ENCODE measurements at regions not wholly inside any gene's neighbourhood (a gene's known extent, or its start where the extent isn't known, plus 50 kb on each side); places are given as distances from the start of the nearest gene placed in this dataset.

- no peak for DNase-seq
These were observed 70.4 kb upstream of the FCN1 start for GRCh38 chr9:134987906-134988700.

DNA sequence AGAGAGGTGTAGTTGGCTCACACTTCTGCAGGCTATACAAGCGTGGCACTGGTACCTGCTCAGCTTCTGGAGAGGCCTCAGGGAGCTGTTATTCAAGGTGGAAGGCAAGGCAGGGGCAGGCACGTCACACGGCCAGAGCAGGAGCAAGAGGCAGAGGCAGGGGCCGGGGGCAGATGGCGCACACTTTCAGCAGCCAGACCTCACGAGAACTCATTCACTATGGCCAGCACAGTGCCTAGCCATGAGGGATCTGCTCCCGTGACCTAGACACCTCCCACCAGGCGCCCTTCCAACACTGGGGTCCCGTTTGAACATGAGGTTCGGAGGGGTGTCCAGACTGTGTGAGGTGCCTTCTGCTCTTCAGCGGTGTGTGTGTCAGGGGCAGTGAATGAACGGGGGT is 71.0 kb upstream of the FCN1 start:
- no peak for DNase-seq

DNA sequence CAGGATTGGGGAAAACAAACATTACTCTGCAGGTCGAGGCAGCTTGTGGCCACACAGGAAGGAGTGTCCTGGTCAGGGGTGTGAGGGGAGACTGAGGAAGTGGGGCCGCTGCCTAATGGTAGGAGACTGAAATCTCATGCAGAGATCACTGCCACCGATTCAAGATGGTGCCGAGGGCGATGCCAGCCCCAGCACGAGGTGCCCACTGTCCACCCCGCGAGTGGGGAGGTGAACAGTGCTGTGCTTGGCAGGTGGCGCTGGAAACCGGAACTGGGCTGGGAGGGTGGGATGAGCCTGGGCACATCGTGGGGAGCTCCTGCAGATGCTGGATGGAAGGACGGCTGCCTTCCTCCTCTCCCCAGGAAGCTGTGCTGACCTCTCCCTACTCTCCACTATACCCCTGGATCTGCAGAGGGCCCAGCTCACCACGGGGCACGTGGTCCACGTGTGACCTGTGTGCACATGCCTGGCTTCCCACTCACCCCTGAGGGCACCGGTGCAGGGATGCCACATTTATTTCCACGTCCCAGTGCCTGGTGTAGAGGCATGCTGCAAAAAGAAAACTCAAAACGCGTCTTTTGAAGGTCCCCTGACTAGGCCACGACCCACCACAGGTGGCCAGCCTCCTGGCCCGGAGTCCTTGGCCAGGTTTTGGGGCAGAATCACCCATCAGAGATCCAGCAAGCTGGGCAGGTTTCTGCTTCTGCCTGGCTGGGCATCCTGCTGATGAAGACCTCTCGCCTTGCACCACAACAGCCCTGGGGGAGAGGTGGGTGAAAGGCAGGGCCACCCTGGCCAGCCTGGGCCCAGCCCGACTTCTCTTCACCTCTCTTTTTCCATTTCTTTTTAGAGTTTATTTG is 71.7 kb upstream of the FCN1 start:
- DNase-seq, result no peak

DNA sequence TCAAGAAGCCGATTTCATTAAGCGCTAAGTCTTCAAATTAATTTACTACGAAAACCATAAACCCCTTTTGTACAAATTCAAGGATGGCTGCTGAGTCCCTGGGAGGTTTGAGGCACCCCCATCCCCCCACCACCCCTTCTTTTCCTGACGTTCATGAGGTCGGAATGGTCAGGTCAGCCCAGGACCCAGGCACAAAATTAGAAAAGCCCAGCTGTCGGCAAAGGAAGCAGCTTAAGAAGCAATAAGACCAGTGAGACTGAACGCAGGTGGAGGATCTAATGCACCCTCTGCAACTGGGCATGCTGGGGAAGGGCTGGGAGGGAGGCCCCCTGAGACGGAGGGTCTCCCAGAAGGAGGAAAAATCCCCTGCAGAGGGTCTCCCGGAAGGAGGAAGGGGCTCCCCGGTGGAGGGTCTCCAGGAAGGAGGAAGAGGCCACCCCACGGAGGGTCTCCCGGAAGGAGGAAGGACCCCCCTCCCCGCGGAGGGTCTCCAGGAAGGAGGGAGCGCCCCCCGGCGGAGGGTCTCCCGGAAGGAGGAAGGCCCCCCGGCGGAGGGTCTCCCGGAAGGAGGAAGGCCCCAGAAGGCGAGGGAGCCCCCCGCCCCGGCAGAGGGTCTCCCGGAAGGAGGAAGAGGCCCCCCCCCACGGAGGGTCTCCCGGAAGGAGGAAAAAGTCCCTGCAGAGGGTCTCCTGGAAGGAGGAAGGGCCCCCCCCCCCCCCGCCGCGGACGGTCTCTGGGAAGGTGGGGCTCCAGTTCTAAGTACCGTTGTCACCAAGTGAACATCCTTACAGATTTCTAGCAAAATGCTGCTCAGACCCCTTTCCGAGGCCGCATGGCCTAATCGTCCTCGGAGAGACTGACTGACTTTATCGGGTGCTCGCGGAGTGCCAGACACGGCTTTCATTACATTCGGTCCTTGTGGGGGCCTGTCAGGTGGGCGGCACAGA is 74.4 kb upstream of the FCN1 start:
- no peak for DNase-seq

DNA sequence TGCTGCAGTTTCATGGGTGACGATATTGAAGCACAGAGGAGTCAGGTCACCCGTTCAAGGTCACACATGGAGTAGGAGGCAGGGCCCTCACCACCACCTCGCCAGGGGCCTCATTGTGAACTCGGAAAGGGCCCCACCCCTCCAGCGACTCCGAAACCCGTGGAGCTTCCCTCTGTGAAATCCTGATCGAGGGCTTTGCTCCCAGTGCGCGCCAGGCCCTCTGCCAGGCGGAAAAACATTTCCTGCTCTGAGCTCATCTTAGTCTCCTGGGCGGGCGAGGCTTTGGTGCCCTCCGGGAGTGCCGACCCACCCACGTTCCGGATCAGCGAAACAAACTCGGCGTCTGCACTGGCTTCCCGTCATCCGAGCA is 75.0 kb upstream of the FCN1 start:
- DNase-seq, result no peak

DNA sequence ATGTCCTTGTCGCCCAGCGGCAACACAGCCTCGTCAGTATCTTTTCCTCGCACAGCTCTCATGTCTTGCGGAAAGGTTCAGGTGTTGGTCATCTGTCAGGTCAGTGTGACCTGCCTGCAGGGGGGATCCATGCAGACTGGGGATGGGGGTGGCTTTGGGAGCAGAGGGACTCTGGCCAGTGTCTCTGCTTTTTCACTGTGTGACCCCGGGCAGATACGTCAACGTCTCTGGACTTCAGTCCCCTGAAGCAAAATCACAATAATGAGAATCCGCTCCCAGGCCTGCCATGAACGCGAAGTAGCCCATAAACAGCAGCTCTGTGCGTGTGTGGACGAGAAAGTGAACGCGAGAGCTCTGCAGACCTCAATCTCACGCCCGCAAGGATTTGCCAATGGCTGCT is 75.7 kb upstream of the FCN1 start:
- no peak for DNase-seq

DNA sequence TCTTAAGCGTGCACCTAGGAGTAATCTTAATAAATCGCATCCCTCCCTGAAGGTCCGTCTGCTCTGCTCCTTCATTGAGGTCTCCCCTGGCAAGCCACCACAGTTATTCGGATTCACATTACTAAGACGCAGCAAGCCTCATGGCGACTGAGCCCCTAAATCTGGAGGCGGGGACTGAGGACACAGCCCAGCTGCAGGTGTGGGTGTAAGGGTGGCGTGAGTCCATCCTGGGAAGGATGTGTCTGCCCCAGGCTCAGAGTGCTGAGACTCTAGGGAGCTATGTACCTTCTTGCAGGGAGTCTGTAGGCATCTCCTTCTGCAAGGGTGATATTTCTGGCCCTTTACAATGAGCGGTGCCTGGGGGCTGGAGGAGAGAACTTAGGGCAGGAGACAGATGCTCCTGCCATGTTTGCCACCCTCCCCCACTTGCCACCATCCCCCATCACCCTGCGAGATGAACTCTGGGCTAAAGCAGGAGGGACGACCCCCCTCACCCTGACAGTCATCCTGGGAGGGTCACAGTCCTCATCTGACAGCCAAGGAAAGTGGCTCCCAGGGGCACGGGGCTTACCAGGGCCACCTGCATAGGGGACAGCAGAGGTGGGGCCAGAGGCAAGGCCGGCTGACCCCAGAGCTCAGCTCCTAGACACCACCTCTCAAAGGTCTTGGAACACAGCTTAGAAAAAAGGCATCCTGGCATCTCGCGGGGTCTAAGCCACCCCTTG is 76.4 kb upstream of the FCN1 start:
- no peak for DNase-seq

- DNase-seq, result no peak
These were observed 77.4 kb upstream of the FCN1 start for GRCh38 chr9:134994926-134995791.

- DNase-seq, result no peak
These were observed 78.0 kb upstream of the FCN1 start for GRCh38 chr9:134995792-134996120.

DNA sequence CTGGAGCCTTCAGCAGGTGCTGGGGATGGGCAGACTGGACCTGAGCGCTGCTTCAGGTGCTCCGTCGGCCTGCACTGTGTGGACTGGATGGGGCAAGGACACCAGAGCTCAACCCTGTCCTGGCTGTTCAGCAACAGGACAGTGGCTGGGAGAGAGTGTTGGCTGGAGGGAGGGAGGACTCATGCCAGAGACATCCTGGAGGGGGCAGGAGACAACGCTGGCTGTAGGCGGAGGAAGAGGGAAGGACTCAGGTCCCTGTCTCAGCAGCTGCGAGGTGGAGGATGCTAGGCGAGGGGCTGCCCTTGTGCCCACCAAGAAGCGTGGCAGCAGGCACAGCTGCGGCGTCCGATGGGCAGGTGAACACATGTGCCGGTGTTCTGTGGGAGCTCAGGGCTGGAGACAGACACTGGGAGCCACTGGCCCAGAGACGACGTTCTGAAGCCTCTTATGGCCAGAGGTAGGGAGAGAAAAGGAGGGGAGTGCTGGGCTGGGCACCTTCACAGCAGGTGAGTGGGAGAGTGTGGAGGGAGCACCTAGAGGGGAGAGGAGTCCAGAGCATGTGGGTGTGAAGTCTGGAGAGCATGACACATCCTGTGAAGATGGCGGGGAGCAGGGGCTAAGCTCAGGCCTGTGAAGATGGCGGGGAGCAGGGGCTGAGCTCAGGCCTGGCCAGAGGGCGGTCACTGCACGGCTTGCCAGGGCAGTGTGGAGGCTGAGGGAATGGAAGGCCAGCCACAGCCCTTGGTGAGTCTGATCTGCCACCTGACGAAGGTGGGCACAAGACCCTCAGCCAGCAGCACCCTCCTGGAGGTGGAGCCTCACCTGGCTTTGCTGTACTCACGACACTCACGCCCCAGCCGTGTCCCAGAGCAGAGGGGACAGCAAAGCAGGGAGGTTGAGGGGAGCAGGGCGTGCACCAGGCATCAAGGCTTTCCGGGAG is 79.1 kb upstream of the FCN1 start:
- no peak for DNase-seq

DNA sequence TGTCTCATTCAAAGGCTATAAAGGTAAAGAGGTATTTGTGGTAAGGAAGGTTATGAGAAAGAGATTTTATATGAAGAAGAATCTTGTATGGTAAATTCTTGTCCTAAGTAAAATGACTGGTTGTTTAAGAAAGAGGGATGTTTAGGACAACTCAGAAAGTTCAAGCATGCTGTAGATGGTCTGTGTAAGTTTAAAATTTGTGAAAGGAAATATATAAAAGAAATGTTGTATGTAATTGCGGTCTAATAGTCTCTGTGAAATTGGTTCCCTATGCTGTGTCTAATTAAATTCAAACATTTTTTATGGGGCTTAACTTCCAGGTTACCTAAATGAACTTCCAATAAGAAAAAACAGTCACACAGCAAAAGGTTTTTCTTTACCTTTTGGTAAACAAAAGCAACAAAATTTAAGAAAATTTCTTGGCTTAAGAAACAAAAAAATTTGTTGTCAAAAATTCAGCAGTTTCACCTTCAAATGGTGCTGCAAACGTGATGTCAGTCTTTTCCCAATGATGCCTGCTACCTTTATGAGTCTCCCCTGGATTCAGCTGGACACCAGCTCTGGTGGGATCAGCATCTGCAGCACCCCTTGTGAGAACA is 83.0 kb upstream of the FCN1 start:
- DNase-seq, result no peak

DNA sequence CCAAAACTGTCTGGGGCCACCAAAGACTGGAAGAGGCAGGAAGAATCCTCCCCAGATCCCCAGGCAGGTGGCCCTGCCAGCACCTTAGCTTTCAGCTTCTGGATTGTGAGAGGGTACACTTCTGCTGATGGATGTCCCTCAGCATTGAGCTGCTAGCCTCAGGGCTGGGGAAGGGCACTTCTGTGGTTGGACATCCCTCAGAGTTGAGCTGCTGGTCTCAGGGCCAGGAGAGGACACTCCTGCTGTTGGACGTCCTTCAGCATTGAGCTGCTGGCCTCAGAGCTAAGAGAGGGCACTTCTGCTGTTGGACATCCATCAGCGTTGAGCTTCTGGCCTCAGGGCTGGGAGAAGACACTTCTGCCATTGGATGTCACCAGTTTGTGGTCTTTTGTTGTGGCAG is 83.8 kb upstream of the FCN1 start:
- DNase-seq, result no peak

DNA sequence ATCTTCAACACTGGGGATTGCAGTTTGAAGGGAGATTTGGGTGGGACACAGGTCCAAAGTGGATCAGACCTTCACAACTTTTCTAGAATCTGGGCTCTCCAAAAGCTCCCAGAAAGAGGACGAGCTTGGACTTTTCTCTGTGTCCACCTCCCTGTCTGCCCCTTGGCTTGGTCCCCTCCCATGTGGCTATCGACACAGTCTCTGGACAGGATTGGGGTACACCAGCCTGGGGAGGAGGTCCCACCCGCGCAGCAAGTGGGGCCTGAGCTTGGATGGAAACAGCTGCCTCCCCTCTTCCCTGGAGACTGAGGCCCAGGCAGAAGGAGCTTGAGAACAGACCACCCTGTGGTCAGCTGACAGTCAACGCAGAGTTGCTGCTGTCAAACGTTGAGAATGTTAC is 84.6 kb upstream of the FCN1 start:
- no peak for DNase-seq

GRCh38 chr9:135002802-135003201 is 84.7 kb upstream of the OLFM1 start:
- DNase-seq, result no peak

- DNase-seq, result no peak
These were observed 82.7 kb upstream of the OLFM1 start for GRCh38 chr9:135004772-135005171.

GRCh38 chr9:135006911-135007570 is 80.4 kb upstream of the OLFM1 start:
- no peak for DNase-seq

- DNase-seq, result no peak
These were observed 79.9 kb upstream of the OLFM1 start for GRCh38 chr9:135007601-135008000.

DNA sequence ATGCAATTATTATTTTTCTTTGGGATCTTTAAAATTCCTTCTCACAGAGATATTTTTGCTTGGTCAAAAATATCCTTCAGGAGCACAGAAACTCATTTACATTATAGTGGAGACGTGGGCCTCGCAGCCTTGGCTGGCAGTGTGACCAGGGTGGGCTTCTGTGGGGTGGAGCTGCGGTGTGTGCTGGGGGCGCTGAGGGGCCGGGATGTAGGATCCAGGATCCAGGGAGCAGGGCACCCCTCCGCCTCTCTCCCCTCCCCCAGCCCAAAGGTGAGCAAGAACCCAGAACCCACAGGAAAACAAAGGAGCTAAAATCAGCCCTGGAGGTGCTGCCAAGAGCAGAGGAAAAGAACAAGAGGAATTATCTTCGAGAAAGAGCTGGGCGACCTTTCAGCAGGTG is 79.1 kb upstream of the OLFM1 start:
- DNase-seq, result no peak

- no peak for DNase-seq
These were observed 78.4 kb upstream of the OLFM1 start for GRCh38 chr9:135009051-135009560.
